Stimulated activated effector memory CD8-positive, alpha-beta T cell treated with anti-CD3 and anti-CD28 coated beads, Interleukin-12 subunit alpha, Interleukin-12 subunit beta, amount 100 ng/mL, for 72 hours (primary cell): ENCODE measurements at regions not wholly inside any gene's neighbourhood (a gene's known extent, or its start where the extent isn't known, plus 50 kb on each side); places are given as distances from the start of the nearest gene placed in this dataset.

Source experiments
- ATAC-seq: fragments of 150-1000 bp; cut with Tn5 transposase; 2 replicates; pipeline ENCODE4 v1.10.0; 2021
- DNase-seq, 2 donors: peaks; one replicate each; pipeline ENCODE4 v3.0.0; 2021 to 2022; ENCODE audit warnings: low spot score in 2 of 2
- H3K27ac Mint-ChIP-seq: one replicate; pipeline ENCODE4 v1.8.0; 2022; ENCODE audit warnings: mild to moderate bottlenecking, mixed read lengths
- H3K36me3 Mint-ChIP-seq: one replicate; pipeline ENCODE4 v1.8.0; 2022; ENCODE audit warnings: mild to moderate bottlenecking, mixed read lengths
- H3K4me1 Mint-ChIP-seq: one replicate; pipeline ENCODE4 v1.8.0; 2022; ENCODE audit warnings: mixed read lengths
- H3K4me3 Mint-ChIP-seq: one replicate; pipeline ENCODE4 v1.8.0; 2022; ENCODE audit warnings: mild to moderate bottlenecking, mixed read lengths
- H3K9me3 Mint-ChIP-seq: one replicate; pipeline ENCODE4 v1.8.0; 2022; ENCODE audit warnings: mixed read lengths

- ATAC-seq (no peak), DNase-seq (no peak)
- Mint-ChIP-seq H3K9me3 (no peaks in the 10 kb centered on the region), H3K27ac (no peak overlapping the region), H3K4me3 (no peak overlapping the region), H3K4me1 (no peaks in the 10 kb centered on the region), H3K36me3 (no peaks in the 10 kb centered on the region)
Measured at GRCh38 chr2:24411488-24412151, 51.3 kb upstream of the ITSN2 start.

DNA sequence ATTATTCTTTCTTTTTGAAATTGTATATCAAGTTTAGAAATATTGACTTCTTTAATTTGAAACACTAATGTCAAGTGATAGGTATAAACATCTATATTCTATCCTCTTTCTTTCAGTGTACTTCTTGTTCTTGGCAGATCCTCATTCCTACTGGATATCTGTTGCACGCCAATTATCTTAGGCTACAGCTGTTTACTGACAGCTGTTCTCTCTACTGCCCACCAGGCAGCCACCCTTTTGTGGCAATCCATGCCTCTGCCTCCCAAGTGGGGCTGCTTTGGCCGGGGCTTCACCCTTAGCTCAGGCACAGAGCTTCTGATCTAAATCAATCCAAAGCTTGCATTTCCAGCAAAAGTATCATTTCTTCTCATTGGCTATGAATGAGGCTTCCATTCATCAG is 50.6 kb upstream of the ITSN2 start:
- no peaks in the 10 kb centered on the region for H3K36me3 Mint-ChIP-seq
- H3K27ac Mint-ChIP-seq, result no peak overlapping the region
- no peaks in the 10 kb centered on the region for H3K9me3 Mint-ChIP-seq
- no peak for DNase-seq
- H3K4me3 Mint-ChIP-seq, result no peak overlapping the region
- no peaks in the 10 kb centered on the region for H3K4me1 Mint-ChIP-seq
- ATAC-seq, result no peak

DNA sequence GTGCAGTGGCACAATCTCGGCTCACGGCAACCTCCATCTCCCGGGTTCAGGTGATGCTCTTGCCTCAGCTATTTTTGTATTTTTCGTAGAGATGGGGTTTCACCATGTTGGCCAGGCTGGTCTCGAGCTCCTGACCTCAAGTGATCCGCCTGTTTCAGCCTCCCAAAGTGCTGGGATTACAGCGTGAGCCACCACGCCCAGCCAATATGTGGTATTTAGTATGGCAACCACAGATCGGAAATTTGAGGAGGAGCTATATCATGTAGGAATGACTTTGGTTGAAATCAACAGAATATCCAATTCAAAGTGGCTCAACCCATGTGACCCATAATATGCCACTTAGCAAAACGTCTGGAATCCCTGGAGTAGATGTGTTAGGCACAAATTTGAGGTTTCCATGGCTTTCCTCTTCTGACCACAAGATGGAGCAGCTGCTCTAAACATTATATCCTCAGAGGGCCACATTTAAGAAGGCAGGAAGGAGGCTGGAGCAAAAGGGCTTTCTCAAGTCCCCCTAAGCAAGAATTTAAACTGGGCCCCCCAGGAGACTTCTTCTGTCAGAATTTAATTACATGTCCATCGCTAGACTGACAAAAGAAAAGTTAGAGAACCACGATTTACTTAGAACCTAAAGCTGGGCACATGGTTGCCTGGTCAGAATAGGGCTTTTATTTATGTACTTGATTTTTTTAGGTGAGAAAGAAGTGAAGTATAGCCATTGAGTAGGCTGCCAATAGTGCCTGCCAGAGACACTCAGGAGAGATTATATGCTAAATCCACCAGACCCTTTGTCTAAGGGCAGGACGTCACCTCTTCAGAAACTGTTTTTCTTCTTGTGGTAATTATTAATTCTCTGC is 49.6 kb upstream of the ITSN2 start:
- DNase-seq (peak; percentile 19 to 64), ATAC-seq (peak; percentile 80)
- H3K4me3 Mint-ChIP-seq, result no peak overlapping the region
- no peaks in the 10 kb centered on the region for H3K4me1 Mint-ChIP-seq
- no peaks in the 10 kb centered on the region for H3K9me3 Mint-ChIP-seq
- no peaks in the 10 kb centered on the region for H3K36me3 Mint-ChIP-seq
- H3K27ac Mint-ChIP-seq, result no peak overlapping the region
